Colonic mucosa (tissue), 4 donors: ENCODE measurements at regions not wholly inside any gene's neighbourhood (a gene's known extent, or its start where the extent isn't known, plus 50 kb on each side); places are given as distances from the start of the nearest gene placed in this dataset.
A peak's percentile ranks its signal among the peaks of the same experiment; 100 is the strongest.
"Not testable (repeated sequence)": the region's sequence is repeated elsewhere in the genome, so short reads cannot be mapped to it uniquely, and the experiment has no call there.

Source experiments
- DNase-seq: peaks from one replicate; pipeline ENCODE4 v3.0.0-alpha.2; 2020
- H3K27ac ChIP-seq: fragments of 200-600 bp; one replicate; pipeline ENCODE4 v1.8.0; 2021
- H3K27me3 ChIP-seq: fragments of 200-600 bp; one replicate; pipeline ENCODE4 v1.8.0; 2021
- H3K36me3 ChIP-seq: fragments of 200-600 bp; one replicate; pipeline ENCODE4 v1.8.0; 2021
- H3K4me1 ChIP-seq: fragments of 200-600 bp; one replicate; pipeline ENCODE4 v1.8.0; 2021; ENCODE audit warnings: mild to moderate bottlenecking
- H3K4me3 ChIP-seq: fragments of 200-600 bp; one replicate; pipeline ENCODE4 v1.8.0; 2021
- H3K9ac ChIP-seq, 2 donors: one replicate each; pipeline ENCODE4 v1.7.0; 2013; ENCODE audit warnings: control low read depth in 2 of 2, low read depth in 2 of 2, low read length in 2 of 2
- H3K9me3 ChIP-seq: fragments of 200-600 bp; one replicate; pipeline ENCODE4 v1.8.0; 2021
- intact Hi-C: fragments of 100-400 bp; cut with DNase I; formaldehyde crosslinking; loops from one replicate; pipeline ENCODE4 v1.14.1; 2022
- TF ChIP-seq, protein P1 (sequence below): fragments of 200-600 bp; IDR thresholded peaks from one replicate; pipeline ENCODE4 v1.8.0; 2022; ENCODE audit warnings: antibody characterized with exemption, mild to moderate bottlenecking
- donor health status: healthy.
- donor health status: DM: no; HTN: no; CAD: no.
- donor health status: DM: no; HTN: no; CAD: no.

GRCh38 chr5:1648806-1649205 lies 125.0 kb upstream of the LPCAT1 start:
- Histone ChIP-seq H3K27me3 (peaks cover 21% of the 10 kb centered on the region), H3K4me3 (no peak overlapping the region), H3K9ac (no peak overlapping the region), H3K9me3 (no peaks in the 10 kb centered on the region), H3K36me3 (no peaks in the 10 kb centered on the region), H3K4me1 (no peaks in the 10 kb centered on the region), H3K27ac (no peak overlapping the region)
- TF ChIP-seq, protein P1, sequence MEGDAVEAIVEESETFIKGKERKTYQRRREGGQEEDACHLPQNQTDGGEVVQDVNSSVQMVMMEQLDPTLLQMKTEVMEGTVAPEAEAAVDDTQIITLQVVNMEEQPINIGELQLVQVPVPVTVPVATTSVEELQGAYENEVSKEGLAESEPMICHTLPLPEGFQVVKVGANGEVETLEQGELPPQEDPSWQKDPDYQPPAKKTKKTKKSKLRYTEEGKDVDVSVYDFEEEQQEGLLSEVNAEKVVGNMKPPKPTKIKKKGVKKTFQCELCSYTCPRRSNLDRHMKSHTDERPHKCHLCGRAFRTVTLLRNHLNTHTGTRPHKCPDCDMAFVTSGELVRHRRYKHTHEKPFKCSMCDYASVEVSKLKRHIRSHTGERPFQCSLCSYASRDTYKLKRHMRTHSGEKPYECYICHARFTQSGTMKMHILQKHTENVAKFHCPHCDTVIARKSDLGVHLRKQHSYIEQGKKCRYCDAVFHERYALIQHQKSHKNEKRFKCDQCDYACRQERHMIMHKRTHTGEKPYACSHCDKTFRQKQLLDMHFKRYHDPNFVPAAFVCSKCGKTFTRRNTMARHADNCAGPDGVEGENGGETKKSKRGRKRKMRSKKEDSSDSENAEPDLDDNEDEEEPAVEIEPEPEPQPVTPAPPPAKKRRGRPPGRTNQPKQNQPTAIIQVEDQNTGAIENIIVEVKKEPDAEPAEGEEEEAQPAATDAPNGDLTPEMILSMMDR, result no peak
- intact Hi-C loops, result no loop called here
- DNase-seq, result no peak

- no peaks in the 10 kb centered on the region for H3K9me3 ChIP-seq
- H3K27ac ChIP-seq, result no peak overlapping the region
- no peak for DNase-seq
- no peaks in the 10 kb centered on the region for H3K36me3 ChIP-seq
- H3K9ac ChIP-seq, result no peak overlapping the region
- H3K4me3 ChIP-seq, result no peak overlapping the region
- TF ChIP-seq, protein P1, result no peak
- intact Hi-C loops, result no loop called here
- H3K27me3 ChIP-seq, result peaks cover 24% of the 10 kb centered on the region
- H3K4me1 ChIP-seq, result no peaks in the 10 kb centered on the region
Measured at GRCh38 chr5:1647580-1647979, 123.8 kb upstream of the LPCAT1 start.

- intact Hi-C loops, result loop anchor here (5.0 kb wide), 1 partner anchor 478 kb away; no protein-coding TSS in a partner anchor
Measured at GRCh38 chr5:1644810-1645571, 121.2 kb upstream of the LPCAT1 start.

DNA sequence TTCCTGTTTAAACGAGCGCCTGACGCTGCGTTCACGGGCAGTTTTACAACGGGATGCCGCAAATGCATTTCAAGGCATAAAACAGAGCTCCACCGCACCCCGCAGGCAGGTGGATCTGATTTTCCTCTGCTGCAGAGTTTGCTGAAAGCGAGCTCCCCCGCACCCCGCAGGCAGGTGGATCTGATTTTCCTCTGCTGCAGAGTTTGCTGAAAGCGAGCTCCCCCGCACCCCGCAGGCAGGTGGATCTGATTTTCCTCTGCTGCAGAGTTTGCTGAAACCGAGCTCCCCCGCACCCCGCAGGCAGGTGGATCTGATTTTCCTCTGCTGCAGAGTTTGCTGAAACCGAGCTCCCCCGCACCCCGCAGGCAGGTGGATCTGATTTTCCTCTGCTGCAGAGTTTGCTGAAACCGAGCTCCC lies 120.6 kb upstream of the LPCAT1 start:
- not testable (repeated sequence) for H3K9me3 ChIP-seq, H3K9ac ChIP-seq, H3K4me1 ChIP-seq, H3K4me3 ChIP-seq, H3K36me3 ChIP-seq, DNase-seq, H3K27ac ChIP-seq
- intact Hi-C loops, result loop anchor here (5.0 kb wide), 1 partner anchor 477 kb away; no protein-coding TSS in a partner anchor
- H3K27me3 ChIP-seq, result peaks cover 18% of the 10 kb centered on the region

More at GRCh38 chr5:1644810-1645571, 121.2 kb upstream of the LPCAT1 start:
- Histone ChIP-seq H3K4me3 (no peak overlapping the region), H3K27me3 (peaks cover 18% of the 10 kb centered on the region), H3K9ac (peak overlapping the region in 1 of 2 donors; percentile 44), H3K27ac (no peak overlapping the region), H3K36me3 (no peaks in the 10 kb centered on the region), H3K9me3 (no peaks in the 10 kb centered on the region), H3K4me1 (no peaks in the 10 kb centered on the region)
- TF ChIP-seq, protein P1, result peak; percentile 86
- peak; percentile 79 for DNase-seq

DNA sequence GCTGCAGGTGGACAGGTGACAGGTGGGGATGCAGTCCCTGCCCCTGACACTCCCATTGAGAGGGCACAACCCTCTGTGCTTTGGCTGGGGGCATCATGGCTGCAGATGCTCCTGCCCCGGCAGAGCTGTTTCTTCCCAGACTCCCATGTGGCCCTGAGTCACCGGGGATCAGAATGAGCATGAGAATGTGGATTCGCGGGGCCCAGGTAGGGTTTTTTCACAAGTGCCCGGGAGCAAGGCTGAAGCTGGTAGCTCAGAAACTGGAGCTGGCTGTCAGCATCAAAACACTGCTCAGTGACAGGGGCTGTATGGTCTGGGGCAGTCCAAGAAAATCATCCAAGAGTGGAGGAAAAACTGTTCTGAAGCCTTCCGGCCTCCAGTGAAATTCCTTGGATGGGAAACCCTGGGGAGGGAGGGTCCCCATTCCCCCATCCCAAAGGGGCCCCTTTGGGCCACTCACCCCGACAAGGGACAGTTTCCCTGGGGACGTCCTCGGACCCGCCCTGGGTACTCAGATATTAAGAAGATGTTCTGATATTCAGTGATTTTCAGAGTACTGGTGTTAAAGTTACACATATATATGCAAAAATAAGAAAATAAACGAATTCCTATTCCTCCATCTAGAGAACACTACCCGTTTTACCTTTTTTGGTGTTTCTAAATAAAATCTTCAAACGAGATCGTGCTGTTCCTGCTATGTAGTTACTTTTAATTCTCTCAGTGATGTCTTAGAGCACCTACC lies 120.1 kb upstream of the LPCAT1 start:
- Histone ChIP-seq H3K9me3 (no peaks in the 10 kb centered on the region), H3K4me1 (no peaks in the 10 kb centered on the region), H3K9ac (no peak overlapping the region), H3K36me3 (no peaks in the 10 kb centered on the region), H3K4me3 (no peak overlapping the region), H3K27me3 (peaks cover 18% of the 10 kb centered on the region), H3K27ac (no peak overlapping the region)
- DNase-seq, result no peak
- intact Hi-C loops, result loop anchor here (5.0 kb wide), 1 partner anchor 477 kb away; no protein-coding TSS in a partner anchor
- TF ChIP-seq, protein P1, result no peak
